ENCODE measurements at regions not wholly inside any gene's neighbourhood (a gene's known extent, or its start where the extent isn't known, plus 50 kb on each side); places are given as distances from the start of the nearest gene placed in this dataset.
"Not testable (repeated sequence)": the region's sequence is repeated elsewhere in the genome, so short reads cannot be mapped to it uniquely, and the experiment has no call there.

DNA sequence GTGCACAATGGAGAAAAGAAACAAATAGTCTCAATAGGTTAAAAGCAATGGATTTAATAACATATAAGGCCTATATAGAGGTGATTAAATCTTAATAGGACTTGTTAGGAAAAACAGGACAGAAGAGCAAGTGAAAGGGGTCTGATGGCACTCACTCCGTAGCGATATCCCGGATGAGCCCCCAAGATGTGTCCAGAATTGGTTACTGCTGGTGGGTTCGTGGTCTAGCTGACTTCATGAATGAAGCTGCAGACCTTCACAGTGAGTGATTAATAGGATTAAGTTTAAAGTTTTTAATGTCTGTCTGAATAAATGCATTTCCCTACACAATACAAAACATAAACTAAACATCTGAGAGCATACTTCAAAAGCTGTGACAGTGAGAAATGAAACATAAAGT, 110.4 kb upstream of the FAM174A start:
- no peaks in the 10 kb centered on the region for H3K27me3 ChIP-seq (ENCODE audit: control insufficient read depth, insufficient read depth, low read length)
- no peak overlapping the region for H3K9ac ChIP-seq (ENCODE audit: low read length)
- no peaks in the 10 kb centered on the region for H3K9me3 ChIP-seq (ENCODE audit: control insufficient read depth, low read length)
- no peaks in the 10 kb centered on the region for H3K4me1 ChIP-seq (ENCODE audit: control insufficient read depth, insufficient read depth, low read length)
- no peaks in the 10 kb centered on the region for H3K36me3 ChIP-seq (ENCODE audit: control insufficient read depth, insufficient read depth, low read length)
- H3K4me3 ChIP-seq (ENCODE audit: low read length), result no peak overlapping the region

DNA sequence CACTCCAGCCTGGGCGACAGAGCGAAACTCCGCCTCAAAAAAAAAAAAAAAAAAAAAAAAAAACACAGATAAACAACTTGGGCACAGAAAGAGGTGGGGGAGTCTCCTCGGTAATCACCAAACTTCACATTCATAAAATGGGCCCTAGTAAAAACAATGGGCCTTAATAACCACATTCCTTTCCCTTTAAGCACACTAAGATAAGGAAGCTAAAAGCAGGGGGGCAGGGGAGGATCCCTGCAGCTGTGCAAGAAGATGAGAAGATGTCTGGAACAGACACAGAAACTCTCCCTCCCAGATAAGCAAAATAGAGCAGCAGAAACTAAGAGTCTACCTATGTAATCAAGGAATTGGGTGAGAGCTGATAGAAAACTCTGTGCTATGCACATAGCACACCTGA, 111.2 kb upstream of the FAM174A start:
- Histone ChIP-seq H3K9ac (ENCODE audit: low read length) (no peak overlapping the region), H3K9me3 (ENCODE audit: control insufficient read depth, low read length) (no peaks in the 10 kb centered on the region), H3K4me1 (ENCODE audit: control insufficient read depth, insufficient read depth, low read length) (no peaks in the 10 kb centered on the region), H3K4me3 (ENCODE audit: low read length) (no peak overlapping the region), H3K27me3 (ENCODE audit: control insufficient read depth, insufficient read depth, low read length) (no peaks in the 10 kb centered on the region), H3K36me3 (ENCODE audit: control insufficient read depth, insufficient read depth, low read length) (no peaks in the 10 kb centered on the region)

DNA sequence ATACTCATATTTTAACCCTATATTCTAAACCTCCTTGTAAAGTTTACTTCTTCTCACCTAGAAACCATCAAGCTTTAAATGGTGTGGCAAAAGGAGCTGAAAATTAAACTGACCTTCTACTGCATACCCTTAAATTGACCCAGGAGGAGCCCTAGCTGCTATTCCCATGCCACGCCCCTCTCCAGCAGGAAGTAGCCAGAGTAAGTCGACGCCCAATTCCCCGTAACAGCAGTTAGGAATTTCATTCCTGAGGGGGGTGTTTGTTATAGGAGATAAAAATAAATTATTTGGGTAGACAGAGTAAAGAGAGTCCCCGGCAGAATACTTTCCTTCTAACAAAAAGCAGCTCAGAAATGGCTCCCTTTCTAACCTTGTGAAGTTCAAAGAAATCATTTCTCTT, 111.8 kb upstream of the FAM174A start:
- no peaks in the 10 kb centered on the region for H3K9me3 ChIP-seq (ENCODE audit: control insufficient read depth, low read length)
- no peak overlapping the region for H3K9ac ChIP-seq (ENCODE audit: low read length)
- no peaks in the 10 kb centered on the region for H3K27me3 ChIP-seq (ENCODE audit: control insufficient read depth, insufficient read depth, low read length)
- no peaks in the 10 kb centered on the region for H3K36me3 ChIP-seq (ENCODE audit: control insufficient read depth, insufficient read depth, low read length)
- no peaks in the 10 kb centered on the region for H3K4me1 ChIP-seq (ENCODE audit: control insufficient read depth, insufficient read depth, low read length)
- H3K4me3 ChIP-seq (ENCODE audit: low read length), result no peak overlapping the region

DNA sequence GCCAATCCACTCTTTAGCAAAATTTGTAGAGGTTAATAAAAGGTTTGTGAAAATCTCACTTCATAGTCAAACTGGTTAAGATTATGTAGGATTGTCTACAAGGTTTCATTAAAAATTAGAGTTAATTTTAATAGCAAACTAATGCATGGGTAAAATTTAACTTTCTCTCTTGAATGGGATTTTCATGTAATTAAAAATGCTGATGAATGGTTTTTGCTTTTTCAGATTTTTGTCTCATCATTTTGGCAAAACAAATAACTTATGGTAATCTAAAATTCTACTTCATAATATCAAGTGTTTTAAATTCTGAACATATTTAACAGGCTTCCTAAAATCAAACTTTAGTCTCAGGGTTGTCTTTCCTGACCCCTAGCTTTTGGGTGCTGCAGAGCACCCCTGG, 113.8 kb upstream of the FAM174A start:
- H3K4me1 ChIP-seq (ENCODE audit: control insufficient read depth, insufficient read depth, low read length), result no peaks in the 10 kb centered on the region
- no peaks in the 10 kb centered on the region for H3K9me3 ChIP-seq (ENCODE audit: control insufficient read depth, low read length)
- no peak overlapping the region for H3K9ac ChIP-seq (ENCODE audit: low read length)
- no peaks in the 10 kb centered on the region for H3K27me3 ChIP-seq (ENCODE audit: control insufficient read depth, insufficient read depth, low read length)
- H3K4me3 ChIP-seq (ENCODE audit: low read length), result no peak overlapping the region
- no peaks in the 10 kb centered on the region for H3K36me3 ChIP-seq (ENCODE audit: control insufficient read depth, insufficient read depth, low read length)

DNA sequence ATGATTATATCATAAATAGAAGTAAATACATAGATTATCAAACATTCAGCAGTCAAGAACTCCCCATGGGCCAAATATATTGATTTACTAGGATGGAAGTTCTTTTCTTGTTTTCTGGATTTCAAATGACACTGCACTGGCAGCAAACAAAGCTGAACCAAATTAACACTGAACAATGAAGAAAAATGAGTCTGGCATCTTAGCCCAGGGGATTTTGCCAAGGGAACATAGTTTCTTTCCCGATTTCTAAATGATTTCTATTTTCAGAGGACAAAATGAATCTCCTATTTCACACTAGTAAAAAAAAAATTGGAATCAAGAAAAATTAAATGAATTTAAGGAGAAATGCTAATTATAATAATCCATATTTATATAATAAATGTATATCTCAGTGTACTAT, 116.9 kb upstream of the FAM174A start:
- Histone ChIP-seq H3K27me3 (ENCODE audit: control insufficient read depth, insufficient read depth, low read length) (no peaks in the 10 kb centered on the region), H3K36me3 (ENCODE audit: control insufficient read depth, insufficient read depth, low read length) (no peaks in the 10 kb centered on the region), H3K9ac (ENCODE audit: low read length) (no peak overlapping the region), H3K4me1 (ENCODE audit: control insufficient read depth, insufficient read depth, low read length) (no peaks in the 10 kb centered on the region), H3K4me3 (ENCODE audit: low read length) (no peak overlapping the region), H3K9me3 (ENCODE audit: control insufficient read depth, low read length) (no peaks in the 10 kb centered on the region)

DNA sequence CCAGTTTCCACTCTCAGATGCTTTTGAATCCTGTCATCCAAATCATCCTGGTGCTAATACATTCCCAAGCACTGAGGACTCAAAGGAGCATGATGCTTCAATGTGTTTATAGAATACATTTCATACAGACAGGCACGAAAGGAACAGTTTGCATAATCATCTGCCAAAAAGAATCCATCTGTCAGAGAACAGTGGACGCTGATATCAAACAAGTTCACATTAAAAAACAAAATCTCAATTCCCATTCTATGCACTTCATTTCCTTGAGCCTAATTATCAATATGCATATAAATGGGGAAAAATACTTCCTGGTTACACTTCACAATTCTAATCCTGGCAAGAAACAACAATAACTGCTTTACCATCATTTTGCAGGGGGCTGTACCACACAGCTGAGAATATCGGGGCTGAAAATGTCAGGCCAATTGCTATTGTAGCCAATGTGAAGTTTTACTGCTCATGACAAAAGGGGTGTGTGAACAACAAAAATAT, 125.5 kb upstream of the FAM174A start:
- H3K9ac ChIP-seq (ENCODE audit: low read length), result no peak overlapping the region
- no peaks in the 10 kb centered on the region for H3K36me3 ChIP-seq (ENCODE audit: control insufficient read depth, insufficient read depth, low read length)
- no peaks in the 10 kb centered on the region for H3K4me1 ChIP-seq (ENCODE audit: control insufficient read depth, insufficient read depth, low read length)
- no peak overlapping the region for H3K4me3 ChIP-seq (ENCODE audit: low read length)
- no peaks in the 10 kb centered on the region for H3K9me3 ChIP-seq (ENCODE audit: control insufficient read depth, low read length)
- no peaks in the 10 kb centered on the region for H3K27me3 ChIP-seq (ENCODE audit: control insufficient read depth, insufficient read depth, low read length)

DNA sequence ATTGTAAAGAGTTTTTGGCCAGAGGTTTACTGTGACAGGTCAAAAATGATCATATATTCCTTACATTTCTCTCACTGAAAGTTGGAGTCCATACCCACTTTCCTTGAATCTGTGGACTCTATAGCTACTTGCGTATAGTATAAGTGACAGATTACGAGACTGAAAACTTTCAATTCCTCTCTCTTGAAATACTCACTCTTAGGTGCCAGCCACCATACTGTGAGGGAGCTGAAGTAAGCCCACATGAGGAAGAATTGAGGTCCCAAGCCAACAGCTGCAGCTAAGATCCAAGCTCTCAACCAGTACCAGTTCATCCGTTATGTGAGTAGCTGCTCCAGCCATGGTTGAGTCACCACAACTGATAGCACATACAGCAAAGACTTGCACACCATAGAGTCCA, 128.1 kb upstream of the FAM174A start:
- Histone ChIP-seq H3K4me1 (ENCODE audit: control insufficient read depth, insufficient read depth, low read length) (no peaks in the 10 kb centered on the region), H3K27me3 (ENCODE audit: control insufficient read depth, insufficient read depth, low read length) (no peaks in the 10 kb centered on the region), H3K9me3 (ENCODE audit: control insufficient read depth, low read length) (no peaks in the 10 kb centered on the region), H3K4me3 (ENCODE audit: low read length) (no peak overlapping the region), H3K9ac (ENCODE audit: low read length) (no peak overlapping the region), H3K36me3 (ENCODE audit: control insufficient read depth, insufficient read depth, low read length) (no peaks in the 10 kb centered on the region)

DNA sequence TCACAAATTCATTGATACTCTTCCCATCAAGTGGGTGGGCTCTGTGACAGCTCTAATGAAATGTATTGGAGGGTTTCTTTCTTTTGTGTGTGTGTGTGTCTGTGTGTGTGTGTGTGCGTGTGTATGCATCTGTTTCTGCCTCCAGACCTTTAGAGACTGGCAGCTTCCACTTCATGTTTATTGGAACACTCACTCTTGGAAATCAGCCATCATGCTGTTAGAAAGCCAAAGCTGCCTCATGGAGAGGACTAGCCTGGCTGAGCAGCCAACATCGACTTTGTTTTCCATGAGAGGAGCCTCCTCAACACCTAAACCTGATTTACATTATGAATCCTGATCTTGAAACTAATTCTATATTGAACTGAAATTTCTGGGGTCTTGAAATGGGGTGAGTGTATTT, 128.5 kb upstream of the FAM174A start:
- Histone ChIP-seq H3K27me3 (ENCODE audit: control insufficient read depth, insufficient read depth, low read length) (no peaks in the 10 kb centered on the region), H3K36me3 (ENCODE audit: control insufficient read depth, insufficient read depth, low read length) (no peaks in the 10 kb centered on the region), H3K4me1 (ENCODE audit: control insufficient read depth, insufficient read depth, low read length) (no peaks in the 10 kb centered on the region), H3K9ac (ENCODE audit: low read length) (no peak overlapping the region), H3K9me3 (ENCODE audit: control insufficient read depth, low read length) (no peaks in the 10 kb centered on the region), H3K4me3 (ENCODE audit: low read length) (no peak overlapping the region)

DNA sequence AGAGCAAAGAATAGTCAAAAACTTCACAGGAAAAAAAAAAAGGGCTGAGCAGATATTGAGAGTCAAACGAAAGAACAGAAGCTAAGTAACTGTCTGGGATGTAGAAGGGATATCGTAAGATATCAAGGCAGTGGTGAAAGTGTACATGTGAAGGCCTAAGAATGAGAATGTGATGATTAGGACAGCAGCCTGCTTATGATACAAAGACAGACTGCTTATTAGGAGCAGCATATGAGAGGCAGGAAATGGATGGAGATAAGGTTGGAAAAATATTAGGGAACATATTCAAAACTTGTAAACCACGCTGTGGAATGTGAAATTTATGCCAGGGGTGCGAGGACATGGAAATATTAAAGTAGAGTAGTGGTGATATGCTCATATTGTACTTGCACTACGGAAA, 133.1 kb upstream of the FAM174A start:
- Histone ChIP-seq H3K27me3 (ENCODE audit: control insufficient read depth, insufficient read depth, low read length) (no peaks in the 10 kb centered on the region), H3K4me3 (ENCODE audit: low read length) (no peak overlapping the region), H3K9me3 (ENCODE audit: control insufficient read depth, low read length) (no peaks in the 10 kb centered on the region), H3K4me1 (ENCODE audit: control insufficient read depth, insufficient read depth, low read length) (no peaks in the 10 kb centered on the region), H3K36me3 (ENCODE audit: control insufficient read depth, insufficient read depth, low read length) (no peaks in the 10 kb centered on the region), H3K9ac (ENCODE audit: low read length) (no peak overlapping the region)

DNA sequence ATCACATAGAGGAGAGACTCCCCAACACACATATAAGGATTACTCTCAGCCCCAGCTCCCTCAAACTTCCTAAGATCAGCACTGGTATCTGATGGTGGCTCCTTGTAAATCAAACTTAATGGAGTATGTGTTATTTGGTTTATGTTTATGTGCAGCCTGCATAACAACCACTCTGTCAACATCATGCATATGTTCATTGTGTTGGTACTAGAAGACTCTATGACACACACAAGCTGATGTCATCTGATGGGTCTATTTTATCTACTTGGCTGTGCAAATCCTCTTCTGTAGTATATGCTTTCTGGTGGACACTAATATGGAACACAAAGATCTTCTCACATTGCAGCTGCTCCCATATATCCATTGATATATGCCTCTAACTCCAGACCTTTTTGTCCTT, 134.0 kb upstream of the FAM174A start:
- Histone ChIP-seq H3K9me3 (ENCODE audit: control insufficient read depth, low read length) (no peaks in the 10 kb centered on the region), H3K9ac (ENCODE audit: low read length) (no peak overlapping the region), H3K27me3 (ENCODE audit: control insufficient read depth, insufficient read depth, low read length) (no peaks in the 10 kb centered on the region), H3K4me3 (ENCODE audit: low read length) (no peak overlapping the region), H3K4me1 (ENCODE audit: control insufficient read depth, insufficient read depth, low read length) (no peaks in the 10 kb centered on the region), H3K36me3 (ENCODE audit: control insufficient read depth, insufficient read depth, low read length) (no peaks in the 10 kb centered on the region)

DNA sequence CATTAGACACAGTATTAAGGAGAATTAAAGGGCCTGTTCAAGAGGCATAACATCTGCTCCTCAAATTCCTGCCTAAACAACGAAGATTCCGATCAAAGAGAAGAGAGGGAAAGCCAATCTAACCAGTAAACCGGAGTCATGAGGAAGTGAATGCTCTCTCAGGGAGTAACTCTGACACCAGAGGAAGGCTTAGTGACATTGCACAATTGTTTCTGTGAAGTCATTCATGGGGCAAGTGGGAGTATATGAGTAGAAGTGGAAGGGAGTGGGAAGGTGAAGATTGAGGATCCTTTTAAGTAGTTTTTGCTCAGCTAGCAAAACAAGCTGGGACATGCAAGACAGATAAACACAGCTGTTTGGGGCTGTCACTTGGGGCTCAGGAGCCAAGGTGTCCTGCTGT, 136.4 kb upstream of the FAM174A start:
- not testable (repeated sequence) for H3K9me3 ChIP-seq (ENCODE audit: control insufficient read depth, low read length)

DNA sequence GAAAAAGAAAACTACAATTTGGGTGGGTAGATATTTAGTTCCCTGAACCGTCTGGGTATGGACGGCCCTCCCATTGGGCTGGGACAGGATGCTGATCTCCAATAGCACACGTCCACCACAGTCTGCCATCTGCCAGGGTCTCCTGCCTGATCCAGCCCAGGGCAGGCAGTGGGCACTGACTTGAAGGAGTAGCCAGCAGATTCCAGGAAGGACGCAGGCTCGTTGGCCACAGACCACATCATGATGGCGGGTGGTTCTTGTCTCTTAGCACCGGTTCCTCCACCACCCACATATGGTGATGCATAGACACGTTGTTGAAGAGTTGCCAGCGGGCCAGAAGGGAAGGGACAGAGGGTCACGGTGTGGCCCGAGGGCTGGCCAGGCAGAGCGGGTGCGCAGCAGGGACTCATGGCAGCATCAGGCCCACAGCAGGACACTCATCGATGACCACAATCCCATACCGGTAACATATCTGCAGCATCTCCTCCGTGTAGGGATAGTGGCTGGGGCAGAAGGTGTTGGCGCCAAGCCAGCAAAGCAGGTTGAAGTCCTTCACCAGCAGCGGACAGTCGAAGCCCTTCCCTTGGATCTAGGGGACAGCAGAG, 155.8 kb upstream of the FAM174A start:
- not testable (repeated sequence) for H3K9me3 ChIP-seq (ENCODE audit: control insufficient read depth, low read length); H3K4me3 ChIP-seq (ENCODE audit: low read length); H3K36me3 ChIP-seq (ENCODE audit: control insufficient read depth, insufficient read depth, low read length); H3K27me3 ChIP-seq (ENCODE audit: control insufficient read depth, insufficient read depth, low read length); H3K9ac ChIP-seq (ENCODE audit: low read length); H3K4me1 ChIP-seq (ENCODE audit: control insufficient read depth, insufficient read depth, low read length)

More for the DNA sequence above, 136.4 kb upstream of the FAM174A start:
- H3K4me3 ChIP-seq (ENCODE audit: low read length); H3K4me1 ChIP-seq (ENCODE audit: control insufficient read depth, insufficient read depth, low read length); H3K36me3 ChIP-seq (ENCODE audit: control insufficient read depth, insufficient read depth, low read length); H3K27me3 ChIP-seq (ENCODE audit: control insufficient read depth, insufficient read depth, low read length); H3K9ac ChIP-seq (ENCODE audit: low read length): not testable (repeated sequence)

Measured in mucosa of stomach (tissue), 1 donor.